Upper lobe of left lung (tissue), 4 donors: ENCODE measurements at regions not wholly inside any gene's neighbourhood (a gene's known extent, or its start where the extent isn't known, plus 50 kb on each side); places are given as distances from the start of the nearest gene placed in this dataset.
"Not testable (repeated sequence)": the region's sequence is repeated elsewhere in the genome, so short reads cannot be mapped to it uniquely, and the experiment has no call there.

ENCODE experiments used
- EP300 ChIP-seq, 4 donors: sonication (generic); formaldehyde crosslinking; IDR thresholded peaks; one replicate each; pipeline ENCODE4 v1.5.1; 2017; ENCODE audit warnings: antibody characterized with exemption in 4 of 4, control low read depth in 2 of 4
- POLR2A ChIP-seq, 4 donors: fragments of 450-650 bp; IDR thresholded peaks; one replicate each; pipeline ENCODE4 v1.5.1; 2016 to 2017; ENCODE audit warnings: antibody characterized with exemption in 4 of 4, mild to moderate bottlenecking in 2 of 4
- POLR2AphosphoS5 ChIP-seq, 2 donors: sonication (generic); formaldehyde crosslinking; IDR thresholded peaks; one replicate each; pipeline ENCODE4 v1.5.1; 2017; ENCODE audit warnings: antibody characterized with exemption in 2 of 2
- TF ChIP-seq, protein P1 (sequence below), 6 experiments: fragments of 450-650 bp in 4 of 6; fragments of 200-600 bp in 2 of 6; sonication (generic) in 2 of 6; IDR thresholded peaks; one replicate each; pipeline ENCODE4 v1.5.1; 2016 to 2019; ENCODE audit warnings: antibody characterized with exemption in 6 of 6

DNA sequence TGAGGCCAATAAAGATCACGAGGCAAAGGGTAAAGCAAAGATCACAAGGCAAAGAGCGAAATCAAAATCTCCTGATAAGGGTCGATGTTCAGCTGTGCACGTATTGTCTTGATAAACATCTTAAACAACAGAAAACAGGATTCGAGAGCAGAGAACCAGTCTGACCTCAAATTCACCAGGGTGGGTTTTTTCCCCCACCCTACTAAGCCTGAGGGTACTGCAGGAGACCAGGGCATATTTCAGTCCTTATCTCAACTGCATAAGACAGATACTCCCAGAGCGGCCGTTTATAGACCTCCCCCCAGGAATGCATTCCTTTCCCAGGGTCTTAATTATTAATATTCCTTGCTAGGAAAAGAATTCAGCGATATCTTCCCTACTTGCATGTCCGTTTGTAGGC is 97.5 kb upstream of the C14orf180 start:
- TF ChIP-seq, protein P1, sequence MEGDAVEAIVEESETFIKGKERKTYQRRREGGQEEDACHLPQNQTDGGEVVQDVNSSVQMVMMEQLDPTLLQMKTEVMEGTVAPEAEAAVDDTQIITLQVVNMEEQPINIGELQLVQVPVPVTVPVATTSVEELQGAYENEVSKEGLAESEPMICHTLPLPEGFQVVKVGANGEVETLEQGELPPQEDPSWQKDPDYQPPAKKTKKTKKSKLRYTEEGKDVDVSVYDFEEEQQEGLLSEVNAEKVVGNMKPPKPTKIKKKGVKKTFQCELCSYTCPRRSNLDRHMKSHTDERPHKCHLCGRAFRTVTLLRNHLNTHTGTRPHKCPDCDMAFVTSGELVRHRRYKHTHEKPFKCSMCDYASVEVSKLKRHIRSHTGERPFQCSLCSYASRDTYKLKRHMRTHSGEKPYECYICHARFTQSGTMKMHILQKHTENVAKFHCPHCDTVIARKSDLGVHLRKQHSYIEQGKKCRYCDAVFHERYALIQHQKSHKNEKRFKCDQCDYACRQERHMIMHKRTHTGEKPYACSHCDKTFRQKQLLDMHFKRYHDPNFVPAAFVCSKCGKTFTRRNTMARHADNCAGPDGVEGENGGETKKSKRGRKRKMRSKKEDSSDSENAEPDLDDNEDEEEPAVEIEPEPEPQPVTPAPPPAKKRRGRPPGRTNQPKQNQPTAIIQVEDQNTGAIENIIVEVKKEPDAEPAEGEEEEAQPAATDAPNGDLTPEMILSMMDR (IDR thresholded peaks at IDR 0.05) = not testable (repeated sequence)
- not testable (repeated sequence) for TF ChIP-seq POLR2A, POLR2AphosphoS5, EP300 (IDR thresholded peaks at IDR 0.05)
